IPS-NIHi7 (cell line): ENCODE measurements at regions not wholly inside any gene's neighbourhood (a gene's known extent, or its start where the extent isn't known, plus 50 kb on each side); places are given as distances from the start of the nearest gene placed in this dataset.

ENCODE experiments used
- DNase-seq: peaks from one replicate; pipeline ENCODE4 v3.0.0; 2012; ENCODE audit warnings: mixed read lengths; ENCODE audit errors: extremely low spot score

DNA sequence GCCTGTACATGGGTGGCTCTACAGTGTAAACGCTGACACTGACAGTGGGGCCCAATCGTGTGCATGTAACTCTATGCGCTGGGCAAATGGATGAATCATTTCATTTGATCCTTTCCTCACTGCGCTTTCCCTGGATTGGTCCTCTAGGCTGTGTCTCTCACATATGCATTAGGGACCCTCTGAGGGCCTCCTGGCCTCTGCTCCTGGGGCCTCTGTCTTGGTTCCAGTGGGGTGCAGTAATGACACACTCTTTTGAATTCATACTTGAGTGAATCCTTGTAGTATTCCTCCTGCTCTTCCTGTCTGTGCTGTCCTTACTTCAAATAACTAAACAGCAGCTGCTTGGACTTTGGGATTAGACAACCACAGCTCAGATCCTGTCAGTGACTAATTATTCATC is 176.5 kb upstream of the ADO start:
- no peak for DNase-seq

DNA sequence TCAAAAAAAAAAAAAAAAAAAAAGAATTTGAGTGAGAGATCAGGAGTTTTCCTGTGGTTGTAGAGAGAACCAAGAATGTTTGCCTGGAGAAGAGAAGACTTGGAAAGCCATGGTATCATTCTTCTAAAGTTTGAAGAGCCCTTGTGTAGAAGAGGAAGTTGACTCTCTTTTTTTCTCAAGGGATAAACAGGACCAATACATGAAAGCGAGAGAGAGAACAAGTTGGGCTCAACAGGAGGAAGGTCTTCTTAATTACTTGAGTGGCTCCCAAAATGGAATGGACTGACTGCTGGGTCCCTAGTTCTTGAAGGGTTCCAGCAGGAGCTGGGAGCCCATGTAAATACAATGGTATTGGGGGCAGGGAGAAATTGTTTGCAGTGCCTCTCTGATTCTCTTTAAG is 173.3 kb upstream of the ADO start:
- no peak for DNase-seq

DNA sequence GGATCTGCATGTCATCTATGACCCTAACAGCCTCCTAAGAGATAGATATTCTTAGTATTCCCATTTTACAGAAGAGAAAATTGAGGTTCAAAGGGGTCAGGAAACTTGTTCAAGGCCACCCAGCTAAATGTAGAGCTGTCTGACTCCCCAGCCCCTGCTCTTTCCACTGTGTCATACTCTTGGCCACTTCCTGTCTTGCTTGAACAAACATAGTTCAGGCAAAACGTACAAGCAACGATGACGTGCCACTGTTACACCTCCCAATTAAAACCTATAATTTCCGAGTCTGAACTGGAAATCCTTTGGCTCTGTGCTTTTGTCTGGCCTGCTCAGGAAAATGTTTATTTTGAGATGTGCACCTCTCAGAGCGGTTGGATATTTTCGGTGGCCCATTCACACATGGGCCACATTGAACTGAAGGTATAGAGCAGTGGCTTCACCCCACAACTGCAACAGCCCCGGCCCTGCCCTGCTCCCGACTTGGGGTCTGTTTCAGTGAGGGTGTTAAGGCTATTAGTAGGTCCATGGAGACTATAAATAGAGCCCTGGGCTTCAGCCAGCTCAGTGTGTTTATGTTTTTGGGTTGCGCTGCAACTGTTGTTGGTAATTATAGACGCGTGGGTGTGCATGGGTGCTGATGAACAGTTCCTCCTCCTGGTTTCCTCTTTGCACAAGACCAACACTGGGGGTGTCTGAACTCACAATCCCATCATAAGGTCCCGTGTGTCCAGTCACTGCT is 172.3 kb upstream of the ADO start:
- DNase-seq: no peak

DNA sequence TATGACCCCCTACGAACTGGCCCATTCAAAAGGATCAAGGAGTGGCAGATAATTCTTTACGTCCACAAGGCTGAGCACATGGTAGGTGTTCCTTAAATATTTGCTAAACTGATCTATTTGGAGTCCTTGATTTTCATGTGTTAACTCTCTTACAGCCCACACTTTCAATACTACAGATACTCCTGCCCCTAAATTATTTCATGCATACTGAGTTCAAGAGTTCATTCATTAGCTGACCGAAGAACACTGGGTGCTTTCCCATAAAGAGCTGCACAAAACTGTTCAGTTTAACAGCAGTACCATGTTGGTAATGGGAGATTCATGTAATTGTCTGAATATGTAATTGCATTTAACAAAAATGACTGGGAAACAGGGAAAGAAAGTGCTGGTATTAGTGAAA is 170.5 kb upstream of the ADO start:
- no peak for DNase-seq

DNA sequence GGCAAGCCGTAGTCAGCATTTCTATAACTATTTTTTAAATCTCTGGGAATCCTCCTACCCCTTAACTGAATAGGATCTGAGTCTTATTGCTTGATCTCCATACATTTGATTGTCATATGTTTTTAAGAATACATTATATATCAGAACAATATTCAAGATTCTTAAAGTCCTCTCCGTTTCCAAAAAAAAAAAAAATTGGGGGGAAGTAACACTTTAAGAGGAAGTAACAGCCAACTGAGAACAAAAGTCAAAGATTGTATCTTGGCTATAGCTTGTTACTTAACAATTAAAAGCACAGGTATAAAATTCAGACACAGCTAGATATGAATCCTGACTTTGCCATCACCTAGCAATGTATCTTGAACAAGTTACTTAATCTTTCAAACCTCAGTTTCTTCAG is 169.9 kb upstream of the ADO start:
- no peak for DNase-seq

DNA sequence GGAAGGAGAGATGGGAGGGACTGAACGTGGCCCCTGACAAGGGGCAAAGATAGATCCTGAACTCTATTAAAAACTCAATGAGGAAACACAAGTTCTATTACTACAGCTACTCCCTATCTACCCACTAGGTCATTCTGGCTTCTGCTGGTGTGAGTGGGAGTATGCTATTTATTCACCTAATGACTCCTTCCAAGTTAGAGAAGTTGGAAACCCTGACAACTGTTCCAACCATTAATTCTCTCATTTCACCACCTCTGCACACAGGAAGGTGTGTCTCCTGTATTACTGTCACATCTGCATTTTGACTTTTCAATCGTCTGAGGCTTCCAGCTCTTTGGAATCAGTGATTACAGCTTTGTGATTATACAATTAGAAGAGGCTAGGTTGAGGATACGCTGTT is 169.4 kb upstream of the ADO start:
- DNase-seq: no peak

DNA sequence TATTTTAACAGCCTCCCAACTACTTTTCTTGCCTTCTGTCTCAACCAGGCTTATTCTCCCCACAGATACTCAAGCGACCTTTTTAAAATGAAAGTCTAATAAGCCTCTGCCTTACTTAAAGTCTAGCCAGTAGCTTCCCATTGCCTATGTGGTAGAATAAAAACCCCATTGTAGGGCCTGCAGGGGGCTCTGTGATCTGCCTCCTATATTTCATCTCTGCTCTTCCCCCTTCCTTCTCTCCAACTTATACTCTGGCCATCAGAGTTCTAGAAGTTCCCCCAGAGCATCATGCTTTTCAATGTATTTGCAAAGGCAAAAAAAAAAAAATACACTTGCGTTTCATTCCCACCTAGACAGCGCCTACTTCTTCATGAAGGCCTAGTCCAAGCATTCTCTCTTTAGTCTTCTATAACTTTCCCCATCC is 167.7 kb upstream of the ADO start:
- DNase-seq: no peak

DNA sequence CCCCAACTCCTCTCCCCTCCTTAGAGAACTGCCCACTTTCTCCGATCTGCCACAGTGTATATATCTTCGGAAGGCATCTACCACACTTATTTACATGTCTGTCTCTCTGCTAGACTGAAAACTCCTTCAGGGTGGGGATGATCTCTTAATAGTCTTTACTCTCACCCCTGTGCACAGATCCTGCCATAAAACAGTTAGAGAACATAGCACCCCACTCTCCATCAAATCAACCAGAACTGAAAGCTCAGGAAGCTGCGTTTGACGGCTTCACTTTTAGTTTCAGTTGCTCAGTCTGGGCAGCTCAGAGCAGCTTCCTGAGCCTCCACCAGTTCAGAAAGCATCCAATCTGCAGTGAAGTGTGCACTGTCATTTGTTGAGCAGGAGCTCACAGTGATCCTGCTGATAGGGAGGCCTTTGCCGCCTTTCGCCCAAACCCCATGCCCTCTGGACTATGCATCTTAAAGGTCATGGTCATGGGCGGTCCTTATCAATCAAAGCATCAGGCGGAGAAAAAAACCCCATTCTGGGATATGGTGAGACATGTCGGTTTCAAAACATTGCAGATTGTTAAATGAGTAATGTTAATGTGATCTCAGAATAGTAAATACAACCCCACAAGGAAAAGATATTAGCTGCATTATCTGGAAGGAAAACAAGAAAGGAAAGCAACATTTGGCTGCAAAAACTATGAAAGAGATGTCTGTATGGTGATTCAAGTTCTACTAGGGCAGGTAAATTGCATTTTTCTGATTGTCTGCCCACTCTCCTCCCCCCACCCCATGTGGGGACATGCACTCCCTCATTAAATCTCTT is 167.1 kb upstream of the ADO start:
- DNase-seq: no peak

DNA sequence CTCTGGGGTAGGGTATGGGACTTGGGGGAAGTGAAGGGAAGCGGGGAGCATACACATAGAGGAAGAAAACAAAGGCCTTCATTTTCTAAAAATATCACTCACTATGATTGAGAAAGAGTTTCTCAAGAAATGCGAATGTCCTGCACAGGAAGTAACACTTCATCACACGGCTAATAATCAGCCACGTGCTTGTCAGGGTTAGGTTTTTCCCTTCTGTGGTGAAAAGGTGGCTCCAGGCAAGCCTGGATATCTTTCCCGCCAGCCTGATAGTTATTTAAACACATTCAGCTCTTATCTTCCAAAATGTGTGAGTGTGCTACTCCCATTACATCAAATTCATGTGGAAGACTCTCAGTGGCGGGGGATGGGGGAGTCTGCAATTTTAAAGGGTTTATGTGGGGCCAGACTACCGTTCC is 166.4 kb upstream of the ADO start:
- DNase-seq: no peak

DNA sequence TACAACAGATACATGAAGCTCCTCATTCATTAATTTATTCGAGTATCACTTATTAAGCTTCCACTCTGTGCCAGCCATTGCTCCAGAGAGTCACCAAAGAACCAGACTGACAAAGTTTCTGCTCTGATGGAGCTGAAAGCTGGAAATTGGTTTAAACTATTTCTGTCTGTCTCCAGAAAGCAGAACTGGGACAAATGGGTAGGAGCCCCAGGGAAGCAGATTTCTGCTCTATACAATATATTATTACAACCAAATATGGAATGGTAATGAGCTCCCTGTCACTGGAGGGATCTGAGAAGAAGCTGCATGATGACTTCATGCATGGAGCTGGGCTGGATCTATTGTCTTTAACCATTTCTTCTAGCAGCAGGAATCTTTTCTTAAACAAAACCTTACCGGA is 165.4 kb upstream of the ADO start:
- no peak for DNase-seq

DNA sequence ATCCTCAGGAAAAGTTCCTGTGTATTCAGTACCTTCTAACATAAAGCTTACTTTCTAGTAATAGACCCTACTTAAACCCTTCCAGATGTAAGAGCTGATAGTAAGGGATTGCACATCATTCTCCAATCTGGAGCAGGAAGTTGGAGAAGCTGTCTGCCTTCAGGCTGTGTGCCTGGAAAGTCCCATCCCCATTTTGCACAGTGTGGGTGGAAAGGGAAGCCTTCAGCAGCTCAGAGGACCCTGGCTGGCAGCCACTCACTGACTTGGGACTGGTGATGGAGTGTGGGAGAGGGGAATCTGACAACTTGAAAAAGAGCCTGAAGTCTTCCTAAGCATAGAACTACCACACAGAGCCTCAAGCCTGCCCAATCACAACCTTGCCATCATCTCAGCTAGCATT is 164.1 kb upstream of the ADO start:
- DNase-seq: no peak

DNA sequence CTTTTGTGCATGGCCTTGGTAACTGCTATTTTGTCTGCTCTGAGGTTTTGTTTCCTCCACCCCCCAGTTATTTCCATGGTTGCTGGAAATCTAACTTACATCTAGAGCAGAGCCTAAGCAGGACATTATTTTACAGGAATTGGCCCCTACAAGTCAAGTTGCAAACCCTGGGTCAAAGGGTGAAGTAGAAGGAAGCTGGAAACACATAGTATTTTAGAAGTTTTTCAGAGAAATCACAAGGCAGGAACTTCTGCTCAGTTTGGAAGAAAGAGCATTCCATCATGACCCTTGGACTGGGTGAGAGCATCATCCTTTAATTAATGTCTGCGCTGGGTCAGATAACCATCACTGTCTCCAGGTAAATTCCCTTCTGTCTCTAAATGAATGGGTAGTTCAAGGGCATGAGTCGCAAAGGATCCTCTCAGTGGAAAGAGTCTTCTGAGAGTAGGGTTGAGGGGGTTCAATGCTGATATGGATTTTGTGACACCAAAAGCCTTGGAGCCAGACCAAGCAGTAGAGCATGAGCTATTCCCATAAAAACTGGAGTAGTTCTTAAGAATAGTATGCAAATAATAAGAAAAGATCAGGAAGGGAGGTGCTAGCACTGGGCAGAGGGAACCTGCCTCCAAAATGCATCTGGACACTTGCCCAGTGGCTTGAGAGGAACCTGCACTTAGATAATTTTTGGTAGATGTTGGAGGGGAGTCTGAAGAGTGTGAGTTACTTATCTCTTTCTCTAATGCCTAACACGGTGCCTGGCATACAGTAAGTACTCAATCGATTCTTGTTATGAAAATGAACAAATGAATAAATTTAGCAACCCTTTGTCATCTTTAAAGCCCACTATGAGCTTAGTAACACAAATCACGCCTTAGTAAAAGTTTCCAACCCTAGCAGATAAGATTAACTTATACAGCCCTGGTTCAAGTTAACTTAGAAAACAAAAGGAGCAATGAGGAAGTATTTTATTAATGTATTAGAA is 160.6 kb upstream of the ADO start:
- no peak for DNase-seq

DNA sequence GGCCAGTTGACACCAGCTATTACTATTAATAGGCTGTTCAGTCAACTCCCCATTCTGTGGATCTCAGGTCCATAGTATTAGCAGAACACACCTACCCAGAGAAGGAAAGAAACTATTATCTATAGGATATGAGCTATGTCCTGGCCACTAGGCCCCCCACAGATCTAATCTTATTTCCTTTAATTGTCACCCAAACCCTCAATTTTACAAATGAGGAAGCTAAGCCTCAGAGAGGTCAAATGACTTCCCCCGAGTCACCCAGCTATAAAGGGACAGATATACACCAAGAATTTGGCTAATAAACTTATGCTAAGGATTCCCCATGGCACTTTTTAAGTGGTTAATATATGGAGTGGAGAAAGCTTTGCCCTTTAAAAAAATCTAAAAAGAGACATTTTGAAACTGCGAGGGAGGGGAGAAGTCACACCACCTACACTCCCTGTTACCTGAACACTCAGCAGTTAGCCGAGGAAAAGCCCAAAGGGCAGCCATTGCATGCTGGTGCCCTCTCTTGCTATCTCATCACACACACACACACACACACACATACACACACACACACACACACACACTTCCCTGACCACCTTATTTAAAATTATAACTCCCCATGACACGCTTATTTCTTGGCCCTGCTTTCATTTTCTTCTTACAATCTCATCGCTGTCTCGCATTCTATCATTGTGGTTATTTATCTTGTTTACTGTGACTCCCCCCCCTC is 157.0 kb upstream of the ADO start:
- no peak for DNase-seq

DNA sequence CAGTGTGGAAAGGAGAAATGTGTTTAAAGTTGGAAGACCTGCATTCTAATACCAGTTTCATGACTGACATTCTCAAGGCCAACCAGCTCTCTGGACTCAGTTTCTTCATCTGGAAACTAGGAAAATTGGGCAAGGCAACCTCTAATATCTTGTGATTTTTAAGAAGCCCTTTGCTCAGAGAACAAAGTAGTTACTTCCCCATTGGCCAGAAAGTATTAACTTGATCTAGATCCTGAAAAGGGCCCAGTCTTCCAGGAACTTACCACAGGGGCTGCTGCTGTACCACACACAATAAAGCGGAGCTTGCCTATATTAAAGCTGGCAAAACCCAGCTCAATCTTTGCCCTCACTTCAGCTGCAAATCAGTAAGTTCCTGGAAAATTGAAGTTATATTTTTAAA is 155.6 kb upstream of the ADO start:
- DNase-seq: no peak

DNA sequence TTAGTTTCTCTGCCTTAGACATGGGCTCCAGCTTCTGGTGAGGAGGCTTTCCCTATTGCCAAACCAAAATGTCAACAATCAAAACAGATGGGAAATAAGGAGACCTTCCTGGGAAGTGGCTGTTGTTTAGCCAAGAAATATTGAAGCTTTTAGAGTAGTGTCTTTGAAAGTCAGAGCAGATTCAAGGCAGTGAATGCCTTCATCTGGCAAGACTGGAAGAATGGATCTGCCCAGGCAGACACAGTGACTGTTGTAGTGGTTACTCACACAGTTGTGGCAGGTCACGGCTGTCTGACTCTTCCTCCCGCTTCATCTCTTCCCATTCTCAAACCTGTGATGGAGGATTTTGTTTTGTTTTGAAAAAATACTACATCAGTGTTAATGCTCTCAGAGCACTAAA is 154.1 kb upstream of the ADO start:
- DNase-seq: no peak

DNA sequence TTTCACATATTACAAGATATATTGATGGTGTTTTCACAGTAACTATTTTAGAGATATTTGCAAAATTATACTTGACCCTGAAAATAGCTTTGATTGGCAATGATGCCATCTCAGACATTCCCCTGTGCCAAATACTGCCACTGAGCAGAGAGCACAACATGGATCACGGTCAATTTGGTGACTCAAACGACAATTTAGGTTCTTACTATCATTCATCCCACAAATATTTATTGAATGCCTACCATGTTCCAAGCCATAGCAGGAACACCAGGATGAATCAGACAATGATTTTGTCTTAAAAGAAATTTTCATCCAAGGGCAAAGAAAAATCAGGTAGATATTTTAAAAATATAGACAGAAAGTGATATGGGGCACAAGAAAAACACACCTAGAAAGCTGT is 153.2 kb upstream of the ADO start:
- DNase-seq: no peak

DNA sequence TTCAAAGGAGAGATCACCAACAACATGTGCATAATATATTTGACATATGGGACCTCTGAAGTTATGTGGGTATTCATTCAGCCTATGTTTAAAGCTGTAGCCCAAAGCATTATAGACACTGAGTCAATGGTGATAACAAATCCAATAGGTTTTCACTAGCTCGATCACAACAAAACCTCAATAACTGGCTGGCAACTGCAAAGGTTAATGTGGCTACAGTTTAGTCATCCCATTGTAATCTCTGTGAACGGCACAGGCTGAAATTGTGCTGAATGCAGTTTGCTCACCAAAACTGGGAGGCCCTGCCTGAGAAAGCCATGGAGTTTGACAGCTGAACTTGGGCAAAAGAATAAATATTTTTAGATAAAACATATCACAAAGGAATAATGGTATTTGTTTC is 152.4 kb upstream of the ADO start:
- DNase-seq: no peak

DNA sequence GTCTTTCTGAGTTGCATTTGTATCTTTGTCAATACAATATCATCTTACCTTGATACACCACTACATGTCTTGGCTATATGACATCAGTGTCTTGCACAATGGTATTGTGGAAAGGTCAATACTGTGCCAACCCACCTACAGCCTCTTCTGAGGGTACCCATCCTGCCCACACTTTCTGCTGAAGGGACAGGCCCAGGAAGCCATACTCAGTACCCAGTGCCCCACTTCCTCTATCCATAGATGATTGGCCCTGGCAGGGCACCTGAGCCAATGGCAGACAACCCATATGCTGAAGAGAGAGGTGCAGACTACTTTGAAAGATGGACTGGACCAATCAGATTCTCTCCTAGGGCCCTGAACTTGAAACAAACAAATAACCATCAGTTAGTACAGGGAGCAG is 152.0 kb upstream of the ADO start:
- no peak for DNase-seq

DNA sequence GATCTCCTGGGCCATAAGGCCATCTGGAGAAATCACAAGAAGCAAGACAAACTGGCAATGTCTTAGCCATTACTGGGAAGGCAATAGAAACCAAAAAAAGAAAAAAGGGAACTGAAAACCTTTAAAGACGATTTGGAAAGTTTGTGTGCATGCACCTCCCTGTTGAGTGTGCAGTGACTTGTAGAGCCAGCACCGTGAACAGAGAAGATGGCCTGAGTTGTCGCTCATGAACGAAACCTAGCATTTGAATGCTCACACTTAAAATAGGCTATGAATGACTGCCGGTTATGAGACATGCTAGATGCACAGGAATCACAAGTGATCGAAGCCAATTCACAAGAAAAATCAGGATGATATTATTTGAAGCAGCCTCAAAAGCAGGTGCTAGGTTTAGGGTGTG is 151.3 kb upstream of the ADO start:
- no peak for DNase-seq

DNA sequence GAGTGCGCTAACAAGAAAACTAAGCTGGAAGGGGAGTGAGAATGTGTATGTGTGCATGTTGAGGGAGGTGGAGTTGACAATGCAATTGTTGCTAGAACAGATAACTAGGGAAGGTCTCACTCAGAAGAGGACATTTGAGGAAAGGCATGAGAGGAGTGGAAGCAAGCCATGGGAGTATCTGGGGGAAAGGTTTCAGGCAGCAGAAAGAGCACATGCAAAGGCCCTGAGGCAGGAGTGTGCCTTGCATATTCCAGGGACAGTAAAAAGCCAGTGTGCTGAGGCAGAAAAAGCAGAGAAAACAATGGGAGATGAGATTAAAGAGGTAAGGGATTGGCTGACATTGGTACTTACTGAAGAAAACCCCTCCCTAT is 149.6 kb upstream of the ADO start:
- no peak for DNase-seq

DNA sequence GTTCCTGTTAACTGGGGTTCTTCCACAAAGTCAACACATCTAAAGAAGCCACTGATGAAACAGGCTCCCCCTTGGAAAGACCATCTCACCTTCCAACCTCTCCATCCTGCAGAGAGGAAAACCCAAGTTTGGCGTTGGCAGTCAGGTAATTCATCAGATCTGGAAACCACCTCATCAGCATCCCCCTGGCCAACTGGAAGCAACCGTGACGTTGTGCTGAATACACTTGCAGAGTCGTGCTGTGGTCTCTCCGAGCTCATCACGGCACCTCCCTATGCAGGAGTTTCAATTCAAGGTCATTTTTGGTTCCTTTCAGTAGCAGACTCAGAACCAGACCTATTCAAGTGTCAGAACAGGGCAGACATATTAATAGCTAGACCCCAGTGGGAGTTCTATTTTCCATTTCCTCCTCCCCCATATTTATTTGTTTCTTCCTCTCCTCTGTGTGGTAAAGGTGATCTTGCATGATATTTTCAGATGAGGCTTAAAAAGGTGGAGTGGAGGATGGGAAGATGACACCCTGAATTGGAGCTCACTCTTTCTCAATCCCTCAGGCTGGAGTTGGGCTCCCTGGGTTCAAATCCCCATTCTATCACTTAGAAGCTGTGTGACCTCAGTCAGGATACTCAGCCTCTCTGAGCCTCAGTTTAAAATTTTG is 149.1 kb upstream of the ADO start:
- DNase-seq: no peak
